GM23338 (cell line): ENCODE measurements at regions not wholly inside any gene's neighbourhood (a gene's known extent, or its start where the extent isn't known, plus 50 kb on each side); places are given as distances from the start of the nearest gene placed in this dataset.

Source experiments
- ATAC-seq: fragments of 200-7000 bp; cut with Tn5 transposase; 3 replicates; pipeline ENCODE4 v1.9.1; 2020
- DNase-seq: peaks from one replicate; pipeline ENCODE4 v3.0.0-alpha.2; 2015; ENCODE audit warnings: low spot score
- H2AFZ ChIP-seq: fragments of 200-600 bp; sonication (generic); 2 replicates; pipeline ENCODE4 v1.8.0; 2016; ENCODE audit warnings: antibody characterized with exemption, mild to moderate bottlenecking, moderate library complexity
- H3F3A ChIP-seq: fragments of 200-600 bp; sonication (generic); replicated peaks from 2 replicates; pipeline ENCODE4 v1.8.0; 2017; ENCODE audit warnings: antibody characterized with exemption, mixed run types, low read depth
- H3K27ac ChIP-seq: fragments of 200-600 bp; sonication (generic); 2 replicates; pipeline ENCODE4 v1.6.1; 2016; ENCODE audit warnings: low read depth
- H3K27me3 ChIP-seq: fragments of 200-600 bp; sonication (generic); 2 replicates; pipeline ENCODE4 v1.8.0; 2016; ENCODE audit warnings: mild to moderate bottlenecking, mixed run types, moderate library complexity; ENCODE audit not compliant: insufficient read depth
- H3K36me3 ChIP-seq: fragments of 200-600 bp; sonication (generic); 2 replicates; pipeline ENCODE4 v1.8.0; 2016; ENCODE audit warnings: mild to moderate bottlenecking; ENCODE audit not compliant: insufficient read depth
- H3K4me1 ChIP-seq: fragments of 200-600 bp; sonication (generic); 2 replicates; pipeline ENCODE4 v1.8.0; 2016; ENCODE audit warnings: mild to moderate bottlenecking, moderate library complexity; ENCODE audit not compliant: insufficient read depth
- H3K4me2 ChIP-seq: fragments of 200-600 bp; sonication (generic); 2 replicates; pipeline ENCODE4 v1.7.1; 2017; ENCODE audit warnings: mixed run types
- H3K4me3 ChIP-seq: fragments of 200-600 bp; sonication (generic); 2 replicates; pipeline ENCODE4 v1.6.1; 2016; ENCODE audit warnings: mixed run types
- H3K79me2 ChIP-seq: fragments of 200-600 bp; sonication (generic); replicated peaks from 2 replicates; pipeline ENCODE4 v1.8.0; 2017; ENCODE audit warnings: mild to moderate bottlenecking; ENCODE audit not compliant: insufficient read depth
- H3K9me2 ChIP-seq: fragments of 200-600 bp; sonication (generic); 2 replicates; pipeline ENCODE4 v1.8.0; 2017; ENCODE audit not compliant: insufficient read depth
- H4K20me1 ChIP-seq: fragments of 200-600 bp; sonication (generic); replicated peaks from 2 replicates; pipeline ENCODE4 v1.8.0; 2017; ENCODE audit warnings: mild to moderate bottlenecking; ENCODE audit not compliant: insufficient read depth
- H3K27ac Mint-ChIP-seq: 2 replicates; pipeline ENCODE4 v1.8.0; 2020; ENCODE audit warnings: inconsistent platforms, mild to moderate bottlenecking, moderate library complexity, mixed read lengths
- H3K27me3 Mint-ChIP-seq: 3 replicates; pipeline ENCODE4 v1.8.0; 2022; ENCODE audit warnings: low read depth, mild to moderate bottlenecking, moderate library complexity, mixed read lengths, inconsistent platforms; ENCODE audit not compliant: insufficient read depth, poor library complexity
- H3K36me3 Mint-ChIP-seq: 3 replicates; pipeline ENCODE4 v1.8.0; 2021; ENCODE audit warnings: low read depth, mild to moderate bottlenecking, inconsistent platforms, moderate library complexity, mixed read lengths
- H3K4me1 Mint-ChIP-seq: 3 replicates; pipeline ENCODE4 v1.8.0; 2020; ENCODE audit warnings: mild to moderate bottlenecking, inconsistent platforms, mixed read lengths
- H3K4me3 Mint-ChIP-seq: 3 replicates; pipeline ENCODE4 v1.8.0; 2021; ENCODE audit warnings: moderate library complexity, mild to moderate bottlenecking, inconsistent platforms, mixed read lengths
- H3K9me3 Mint-ChIP-seq: 3 replicates; pipeline ENCODE4 v1.8.0; 2020; ENCODE audit warnings: moderate library complexity, mild to moderate bottlenecking, inconsistent platforms, mixed read lengths
- EZH2 ChIP-seq: fragments of 200-600 bp; sonication (generic); IDR thresholded peaks from one replicate; pipeline ENCODE4 v1.8.0; 2017; ENCODE audit warnings: antibody characterized with exemption, mild to moderate bottlenecking, low read depth; ENCODE audit not compliant: unreplicated experiment
- EZH2phosphoT487 ChIP-seq: fragments of 200-600 bp; sonication (generic); IDR thresholded peaks from one replicate; pipeline ENCODE4 v1.8.1; 2018; ENCODE audit warnings: antibody characterized with exemption; ENCODE audit not compliant: unreplicated experiment
- NANOG ChIP-seq: IDR thresholded peaks from 2 replicates; pipeline ENCODE4 v1.6.1; 2016; ENCODE audit warnings: antibody characterized with exemption, borderline replicate concordance
- STAT1 ChIP-seq: IDR thresholded peaks from one replicate; pipeline ENCODE4 v1.6.1; 2016; ENCODE audit warnings: antibody characterized with exemption; ENCODE audit not compliant: unreplicated experiment
- ZNF114 ChIP-seq: fragments of 250-450 bp; sonication (Bioruptor Pico); IDR thresholded peaks from 2 replicates; pipeline ENCODE4 v1.5.0; 2020; ENCODE audit warnings: mild to moderate bottlenecking, moderate library complexity
- ZNF331 ChIP-seq: fragments of 250-450 bp; sonication (Bioruptor Pico); IDR thresholded peaks from 2 replicates; pipeline ENCODE4 v1.5.0; 2020; ENCODE audit warnings: low read depth, mild to moderate bottlenecking, moderate library complexity
- ZNF462 ChIP-seq: fragments of 250-450 bp; sonication (Bioruptor Pico); IDR thresholded peaks from 2 replicates; pipeline ENCODE4 v1.5.0; 2020; ENCODE audit warnings: mild to moderate bottlenecking, moderate library complexity
- TF ChIP-seq, protein P1 (sequence below), 2 experiments: fragments of 200-600 bp in 1 of 2; sonication (generic) in 1 of 2; conservative IDR thresholded peaks; 2 replicates each; pipeline versions ENCODE4 v1.5.1 to v1.6.1; 2016 to 2017; ENCODE audit warnings: antibody characterized with exemption in 2 of 2, low read depth in 2 of 2, mild to moderate bottlenecking in 2 of 2, moderate library complexity in 1 of 2
- TF ChIP-seq, protein P2 (sequence below): IDR thresholded peaks from 2 replicates; pipeline ENCODE4 v1.6.1; 2016; ENCODE audit warnings: antibody characterized with exemption

DNA sequence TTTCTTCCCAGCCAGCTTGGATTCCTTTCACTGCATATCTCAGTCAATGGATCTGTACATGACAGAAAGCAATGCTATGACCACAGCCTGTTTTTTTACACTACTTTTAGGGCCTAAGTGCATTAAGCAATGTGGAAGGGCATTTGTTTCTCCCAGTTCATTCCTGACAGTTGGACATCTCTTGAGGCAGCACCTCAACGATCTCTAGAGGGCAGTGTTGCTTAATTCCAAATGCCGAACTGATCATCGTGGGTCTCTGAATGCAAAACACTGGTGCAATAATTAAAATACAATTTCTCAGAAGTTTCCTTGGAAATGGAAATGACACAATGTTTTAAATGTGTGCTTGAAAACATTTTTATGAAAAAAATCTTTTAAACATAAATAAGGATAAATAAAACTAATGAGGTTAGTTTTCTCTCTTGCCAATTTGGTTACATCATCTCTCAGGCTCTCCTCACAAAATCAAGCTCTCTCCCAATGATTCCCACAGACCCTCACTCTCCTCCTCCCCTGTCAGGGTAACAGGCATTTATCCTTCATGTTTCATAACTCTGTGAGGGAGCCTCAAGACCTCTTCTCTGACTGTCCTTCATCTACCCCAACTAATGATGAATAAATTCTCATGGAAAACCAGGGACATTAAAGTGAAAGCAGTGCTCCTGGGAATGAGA is 192.4 kb upstream of the SLC16A7 start:
- H3K27me3 Mint-ChIP-seq, result no peaks in the 10 kb centered on the region
- H3K9me3 Mint-ChIP-seq, result peaks cover 5% of the 10 kb centered on the region; the same call in 2 of the 3 replicates
- ATAC-seq, result peak; percentile 93
- peak overlapping the region; percentile 30; the same call in 2 of the 3 replicates for H3K4me3 Mint-ChIP-seq
- peak overlapping the region; percentile 68 for H3K27ac Mint-ChIP-seq
- no peaks in the 10 kb centered on the region for H4K20me1 ChIP-seq
- no peak overlapping the region for H3K4me3 ChIP-seq
- H3K4me2 ChIP-seq, result no peak overlapping the region
- TF ChIP-seq, protein P1, sequence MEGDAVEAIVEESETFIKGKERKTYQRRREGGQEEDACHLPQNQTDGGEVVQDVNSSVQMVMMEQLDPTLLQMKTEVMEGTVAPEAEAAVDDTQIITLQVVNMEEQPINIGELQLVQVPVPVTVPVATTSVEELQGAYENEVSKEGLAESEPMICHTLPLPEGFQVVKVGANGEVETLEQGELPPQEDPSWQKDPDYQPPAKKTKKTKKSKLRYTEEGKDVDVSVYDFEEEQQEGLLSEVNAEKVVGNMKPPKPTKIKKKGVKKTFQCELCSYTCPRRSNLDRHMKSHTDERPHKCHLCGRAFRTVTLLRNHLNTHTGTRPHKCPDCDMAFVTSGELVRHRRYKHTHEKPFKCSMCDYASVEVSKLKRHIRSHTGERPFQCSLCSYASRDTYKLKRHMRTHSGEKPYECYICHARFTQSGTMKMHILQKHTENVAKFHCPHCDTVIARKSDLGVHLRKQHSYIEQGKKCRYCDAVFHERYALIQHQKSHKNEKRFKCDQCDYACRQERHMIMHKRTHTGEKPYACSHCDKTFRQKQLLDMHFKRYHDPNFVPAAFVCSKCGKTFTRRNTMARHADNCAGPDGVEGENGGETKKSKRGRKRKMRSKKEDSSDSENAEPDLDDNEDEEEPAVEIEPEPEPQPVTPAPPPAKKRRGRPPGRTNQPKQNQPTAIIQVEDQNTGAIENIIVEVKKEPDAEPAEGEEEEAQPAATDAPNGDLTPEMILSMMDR (conservative IDR thresholded peaks at IDR 0.05; ENCODE audit: low read depth in 2 of 2), result peak; percentile 92
- TF ChIP-seq ZNF331 (CRISPR knock-in tag), result no peak
- peak; percentile 81 for DNase-seq
- no peaks in the 10 kb centered on the region for H3K79me2 ChIP-seq
- H3K36me3 Mint-ChIP-seq, result no peaks in the 10 kb centered on the region
- no peaks in the 10 kb centered on the region for H3K27me3 ChIP-seq
- no peaks in the 10 kb centered on the region for H3K4me1 ChIP-seq
- peak overlapping the region; percentile 87 for H2AFZ ChIP-seq
- peaks cover 3% of the 10 kb centered on the region; the same call in 2 of the 3 replicates for H3K4me1 Mint-ChIP-seq
- peak overlapping the region; percentile 12; the same call in 1 of the 2 replicates for H3K27ac ChIP-seq
- no peaks in the 10 kb centered on the region for H3F3A ChIP-seq
- H3K36me3 ChIP-seq, result no peaks in the 10 kb centered on the region
- H3K9me2 ChIP-seq, result no peaks in the 10 kb centered on the region

DNA sequence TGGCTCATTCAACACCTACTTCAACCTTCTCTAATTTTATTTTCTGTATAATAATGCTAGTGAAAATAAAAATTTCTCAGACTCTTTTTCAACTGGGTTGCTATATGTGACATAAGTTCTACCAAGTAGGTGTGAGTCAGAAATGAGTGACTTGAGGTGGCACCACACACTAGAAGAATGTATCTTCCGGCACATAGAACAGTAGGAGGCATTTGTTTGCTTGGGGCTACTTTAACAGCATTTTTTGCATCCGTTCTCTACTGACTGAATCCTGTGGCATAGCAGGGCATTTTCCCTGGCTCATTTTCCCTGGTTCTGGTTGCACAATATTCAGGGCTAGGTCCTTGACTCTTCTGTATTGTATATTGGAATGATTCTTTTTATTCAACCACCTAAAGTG is 194.0 kb upstream of the SLC16A7 start:
- H3K4me1 ChIP-seq, result no peaks in the 10 kb centered on the region
- Mint-ChIP-seq H3K36me3 (no peaks in the 10 kb centered on the region), H3K4me1 (peaks cover 3% of the 10 kb centered on the region; the same call in 2 of the 3 replicates), H3K9me3 (peaks cover 5% of the 10 kb centered on the region; the same call in 2 of the 3 replicates), H3K4me3 (no peak overlapping the region), H3K27ac (no peak overlapping the region), H3K27me3 (no peaks in the 10 kb centered on the region)
- no peak overlapping the region for H3K4me3 ChIP-seq
- no peaks in the 10 kb centered on the region for H3K79me2 ChIP-seq
- H2AFZ ChIP-seq, result no peak overlapping the region
- DNase-seq (no peak), ATAC-seq (no peak)
- no peaks in the 10 kb centered on the region for H3F3A ChIP-seq
- H3K36me3 ChIP-seq, result no peaks in the 10 kb centered on the region
- H3K4me2 ChIP-seq, result no peak overlapping the region
- no peaks in the 10 kb centered on the region for H3K27me3 ChIP-seq
- H3K27ac ChIP-seq, result no peak overlapping the region
- no peaks in the 10 kb centered on the region for H4K20me1 ChIP-seq
- no peaks in the 10 kb centered on the region for H3K9me2 ChIP-seq
- TF ChIP-seq, protein P1 (conservative IDR thresholded peaks at IDR 0.05; ENCODE audit: low read depth in 2 of 2), result no peak
- TF ChIP-seq STAT1 (no peak), ZNF462 (no peak), NANOG (no peak), ZNF114 (CRISPR knock-in tag) (no peak), EZH2phosphoT487 (no peak), EZH2 (no peak), ZNF331 (CRISPR knock-in tag) (no peak)
- TF ChIP-seq, protein P2, sequence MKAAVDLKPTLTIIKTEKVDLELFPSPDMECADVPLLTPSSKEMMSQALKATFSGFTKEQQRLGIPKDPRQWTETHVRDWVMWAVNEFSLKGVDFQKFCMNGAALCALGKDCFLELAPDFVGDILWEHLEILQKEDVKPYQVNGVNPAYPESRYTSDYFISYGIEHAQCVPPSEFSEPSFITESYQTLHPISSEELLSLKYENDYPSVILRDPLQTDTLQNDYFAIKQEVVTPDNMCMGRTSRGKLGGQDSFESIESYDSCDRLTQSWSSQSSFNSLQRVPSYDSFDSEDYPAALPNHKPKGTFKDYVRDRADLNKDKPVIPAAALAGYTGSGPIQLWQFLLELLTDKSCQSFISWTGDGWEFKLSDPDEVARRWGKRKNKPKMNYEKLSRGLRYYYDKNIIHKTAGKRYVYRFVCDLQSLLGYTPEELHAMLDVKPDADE, result no peak
